Mesothelial cell of epicardium (in vitro differentiated cells): ENCODE measurements at regions not wholly inside any gene's neighbourhood (a gene's known extent, or its start where the extent isn't known, plus 50 kb on each side); places are given as distances from the start of the nearest gene placed in this dataset.
"Not testable (repeated sequence)": the region's sequence is repeated elsewhere in the genome, so short reads cannot be mapped to it uniquely, and the experiment has no call there.

Experiments used
- DNase-seq, 2 experiments: peaks; one replicate each; pipeline ENCODE4 v3.0.0; 2021; ENCODE audit warnings: low spot score in 2 of 2; ENCODE audit not compliant: unreplicated experiment in 2 of 2
- H3K27ac Mint-ChIP-seq: 2 replicates; pipeline ENCODE4 v1.8.0; 2021; ENCODE audit warnings: mixed read lengths
- H3K27me3 Mint-ChIP-seq: 2 replicates; pipeline ENCODE4 v1.8.0; 2021; ENCODE audit warnings: low read depth, mixed read lengths
- H3K36me3 Mint-ChIP-seq: 2 replicates; pipeline ENCODE4 v1.8.0; 2021; ENCODE audit warnings: mixed read lengths
- H3K4me1 Mint-ChIP-seq: 2 replicates; pipeline ENCODE4 v1.8.0; 2021; ENCODE audit warnings: mixed read lengths
- H3K4me3 Mint-ChIP-seq: 2 replicates; pipeline ENCODE4 v1.8.0; 2021; ENCODE audit warnings: mild to moderate bottlenecking, moderate library complexity, mixed read lengths
- H3K9me3 Mint-ChIP-seq: 2 replicates; pipeline ENCODE4 v1.8.0; 2021; ENCODE audit warnings: mixed read lengths
- CTCF ChIP-seq: fragments of 200-600 bp; sonication (generic); IDR thresholded peaks from one replicate; pipeline ENCODE4 v1.5.0; 2021; ENCODE audit warnings: antibody characterized with exemption; ENCODE audit not compliant: unreplicated experiment

- Mint-ChIP-seq H3K4me3 (no peak overlapping the region), H3K27ac (peak overlapping the region; percentile 27), H3K4me1 (peaks cover 35% of the 10 kb centered on the region), H3K27me3 (no peaks in the 10 kb centered on the region), H3K36me3 (no peaks in the 10 kb centered on the region), H3K9me3 (no peaks in the 10 kb centered on the region)
- no peak for DNase-seq
- no peak for TF ChIP-seq CTCF
Measured at GRCh38 chr11:16596231-16596630, 142.2 kb upstream of the C11orf58 start.

- no peak for DNase-seq
- TF ChIP-seq CTCF, result no peak
- H3K4me1 Mint-ChIP-seq, result peaks cover 15% of the 10 kb centered on the region
- H3K4me3 Mint-ChIP-seq, result no peak overlapping the region
- no peaks in the 10 kb centered on the region for H3K9me3 Mint-ChIP-seq
- peaks cover 2% of the 10 kb centered on the region for H3K36me3 Mint-ChIP-seq
- H3K27me3 Mint-ChIP-seq, result no peaks in the 10 kb centered on the region
- H3K27ac Mint-ChIP-seq, result no peak overlapping the region
Measured at GRCh38 chr11:16591157-16591556, 147.3 kb upstream of the C11orf58 start.

GRCh38 chr11:16587670-16588069 is 150.8 kb upstream of the C11orf58 start:
- Mint-ChIP-seq H3K27ac (no peak overlapping the region), H3K4me3 (no peak overlapping the region), H3K36me3 (peaks cover 2% of the 10 kb centered on the region), H3K9me3 (peaks cover 7% of the 10 kb centered on the region), H3K27me3 (no peaks in the 10 kb centered on the region), H3K4me1 (peaks cover 15% of the 10 kb centered on the region)
- TF ChIP-seq CTCF, result no peak
- no peak for DNase-seq

- DNase-seq, result no peak
- Mint-ChIP-seq H3K36me3 (peaks cover 2% of the 10 kb centered on the region), H3K9me3 (peaks cover 7% of the 10 kb centered on the region), H3K4me3 (no peak overlapping the region), H3K27me3 (no peaks in the 10 kb centered on the region), H3K27ac (no peak overlapping the region), H3K4me1 (peaks cover 13% of the 10 kb centered on the region)
- TF ChIP-seq CTCF, result no peak
Measured at GRCh38 chr11:16584569-16584968, 153.9 kb upstream of the C11orf58 start.

GRCh38 chr11:16581078-16581477 is 157.4 kb upstream of the C11orf58 start:
- H3K36me3 Mint-ChIP-seq, H3K4me3 Mint-ChIP-seq, DNase-seq, H3K27ac Mint-ChIP-seq, H3K4me1 Mint-ChIP-seq, H3K27me3 Mint-ChIP-seq: not testable (repeated sequence)
- H3K9me3 Mint-ChIP-seq, result peaks cover 10% of the 10 kb centered on the region

GRCh38 chr11:16577490-16577889 is 161.0 kb upstream of the C11orf58 start:
- no peak overlapping the region for H3K4me3 Mint-ChIP-seq
- H3K9me3 Mint-ChIP-seq, result peaks cover 10% of the 10 kb centered on the region
- H3K36me3 Mint-ChIP-seq, result no peaks in the 10 kb centered on the region
- no peak for DNase-seq
- peaks cover 6% of the 10 kb centered on the region for H3K4me1 Mint-ChIP-seq
- H3K27ac Mint-ChIP-seq, result no peak overlapping the region
- no peaks in the 10 kb centered on the region for H3K27me3 Mint-ChIP-seq
- no peak for TF ChIP-seq CTCF

- not testable (repeated sequence) for DNase-seq, H3K4me1 Mint-ChIP-seq, H3K4me3 Mint-ChIP-seq, H3K27ac Mint-ChIP-seq, H3K36me3 Mint-ChIP-seq, H3K9me3 Mint-ChIP-seq, H3K27me3 Mint-ChIP-seq
Measured at GRCh38 chr11:16574889-16575288, 163.6 kb upstream of the C11orf58 start.
